Mesenchymal stem cell (in vitro differentiated cells and primary cell): ENCODE measurements at regions not wholly inside any gene's neighbourhood (a gene's known extent, or its start where the extent isn't known, plus 50 kb on each side); places are given as distances from the start of the nearest gene placed in this dataset.

ENCODE experiments used
- DNase-seq: peaks from one replicate; pipeline ENCODE4 v3.0.0-alpha.2; 2013
- H2AFZ ChIP-seq: one replicate; pipeline ENCODE4 v1.6.1; 2013; ENCODE audit warnings: low read depth, mild to moderate bottlenecking, control low read depth, inconsistent platforms, low read length, moderate library complexity
- H2AK5ac ChIP-seq: 2 replicates; pipeline ENCODE4 v1.6.1; 2013; ENCODE audit warnings: low read length, moderate library complexity, mild to moderate bottlenecking, inconsistent platforms; ENCODE audit not compliant: severe bottlenecking
- H2BK120ac ChIP-seq: one replicate; pipeline ENCODE4 v1.6.1; 2013; ENCODE audit warnings: low read depth, mild to moderate bottlenecking, inconsistent platforms, low read length, moderate library complexity
- H2BK12ac ChIP-seq, 2 experiments: one replicate each; pipeline ENCODE4 v1.6.1; 2013; ENCODE audit warnings: inconsistent platforms in 2 of 2, low read length in 2 of 2, mild to moderate bottlenecking in 2 of 2, moderate library complexity in 2 of 2, control low read depth in 1 of 2
- H2BK15ac ChIP-seq: one replicate; pipeline ENCODE4 v1.6.1; 2013; ENCODE audit warnings: mild to moderate bottlenecking, low read depth, inconsistent platforms; ENCODE audit not compliant: poor library complexity, severe bottlenecking
- H2BK5ac ChIP-seq: 2 replicates; pipeline ENCODE4 v1.6.1; 2013; ENCODE audit warnings: low read depth, mild to moderate bottlenecking, low read length, control low read depth, inconsistent platforms; ENCODE audit not compliant: poor library complexity, severe bottlenecking
- H3K14ac ChIP-seq, 2 experiments: one replicate each; pipeline ENCODE4 v1.6.1; 2013; ENCODE audit warnings: inconsistent platforms in 2 of 2, low read length in 2 of 2, control low read depth in 1 of 2, mild to moderate bottlenecking in 1 of 2, moderate library complexity in 1 of 2
- H3K18ac ChIP-seq, 2 experiments: one replicate each; pipeline ENCODE4 v1.6.1; 2013; ENCODE audit warnings: inconsistent platforms in 2 of 2, low read length in 2 of 2, control low read depth in 1 of 2, low read depth in 1 of 2, mild to moderate bottlenecking in 1 of 2
- H3K23ac ChIP-seq, 2 experiments: one replicate each; pipeline ENCODE4 v1.6.1; 2013; ENCODE audit warnings: inconsistent platforms in 2 of 2, low read length in 2 of 2, mild to moderate bottlenecking in 2 of 2, moderate library complexity in 2 of 2, control low read depth in 1 of 2
- H3K27ac ChIP-seq: 2 replicates; pipeline ENCODE4 v1.5.1; 2013; ENCODE audit warnings: mild to moderate bottlenecking, moderate library complexity, low read length, control low read depth, inconsistent platforms; ENCODE audit not compliant: poor library complexity, severe bottlenecking
- H3K27me3 ChIP-seq, 2 experiments: 2 replicates each; pipeline versions ENCODE4 v1.6.1 to v1.7.0; 2013; ENCODE audit warnings: low read length in 2 of 2, mild to moderate bottlenecking in 2 of 2, moderate library complexity in 2 of 2, control low read depth in 1 of 2, inconsistent platforms in 1 of 2; ENCODE audit not compliant: control insufficient read depth in 1 of 2, insufficient read depth in 1 of 2
- H3K36me3 ChIP-seq, 2 experiments: 2 replicates each; pipeline versions ENCODE4 v1.6.1 to v1.7.0; 2013; ENCODE audit warnings: low read length in 2 of 2, control low read depth in 1 of 2, inconsistent platforms in 1 of 2, low read depth in 1 of 2, mild to moderate bottlenecking in 1 of 2; ENCODE audit not compliant: insufficient read depth in 2 of 2, control insufficient read depth in 1 of 2
- H3K4ac ChIP-seq, 2 experiments: one replicate each; pipeline ENCODE4 v1.6.1; 2013; ENCODE audit warnings: inconsistent platforms in 2 of 2, low read length in 2 of 2, mild to moderate bottlenecking in 2 of 2, moderate library complexity in 2 of 2, control low read depth in 1 of 2, low read depth in 1 of 2
- H3K4me1 ChIP-seq: 2 replicates; pipeline ENCODE4 v1.6.1; 2013; ENCODE audit warnings: low read depth, low read length, control low read depth; ENCODE audit not compliant: control insufficient read depth, insufficient read depth
- H3K4me2 ChIP-seq: 2 replicates; pipeline ENCODE4 v1.6.1; 2013; ENCODE audit warnings: low read length, mild to moderate bottlenecking, inconsistent platforms; ENCODE audit not compliant: poor library complexity, severe bottlenecking
- H3K4me3 ChIP-seq, 2 experiments: 2 replicates each; pipeline versions ENCODE4 v1.5.1 to v1.7.0; 2013; ENCODE audit warnings: low read length in 2 of 2, mild to moderate bottlenecking in 2 of 2, control low read depth in 1 of 2, low read depth in 1 of 2; ENCODE audit not compliant: insufficient read depth in 1 of 2
- H3K79me1 ChIP-seq: replicated peaks from 2 replicates; pipeline ENCODE4 v1.6.1; 2013; ENCODE audit warnings: mild to moderate bottlenecking, control low read depth, low read length, inconsistent platforms; ENCODE audit not compliant: poor library complexity, severe bottlenecking
- H3K9ac ChIP-seq: 2 replicates; pipeline ENCODE4 v1.7.0; 2013; ENCODE audit warnings: mild to moderate bottlenecking, low read length, moderate library complexity
- H3K9me3 ChIP-seq: 2 replicates; pipeline ENCODE4 v1.7.0; 2013; ENCODE audit warnings: mild to moderate bottlenecking, low read length; ENCODE audit not compliant: control insufficient read depth
- H4K8ac ChIP-seq: one replicate; pipeline ENCODE4 v1.6.1; 2013; ENCODE audit warnings: inconsistent platforms, mild to moderate bottlenecking, low read length, moderate library complexity
- H4K91ac ChIP-seq: one replicate; pipeline ENCODE4 v1.6.1; 2013; ENCODE audit warnings: mild to moderate bottlenecking, low read length, inconsistent platforms
- WGBS: methylation state at CpG from one replicate; pipeline ENCODE4 v1.1.7; 2013; ENCODE audit warnings: mixed read lengths; 5-methylcytosine and 5-hydroxymethylcytosine counted together

DNA sequence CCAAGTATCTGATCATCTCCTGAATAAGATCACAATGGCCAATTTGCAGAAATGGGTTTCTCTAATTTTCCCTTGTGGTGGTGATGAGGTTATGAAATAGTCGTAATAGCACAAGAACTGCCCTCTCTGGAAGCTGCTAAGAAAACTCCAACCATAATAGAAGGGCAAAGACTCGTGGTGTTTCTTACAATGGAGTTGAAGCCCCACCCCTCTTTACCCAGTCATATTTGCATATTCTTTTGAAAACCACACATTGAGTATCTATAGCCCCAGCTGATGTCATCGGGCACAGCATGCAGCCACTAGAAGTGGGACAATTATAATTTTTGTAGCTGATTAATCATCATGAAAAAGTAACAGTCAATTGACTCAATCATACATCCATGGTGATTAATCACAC is 452.1 kb upstream of the POU3F2 start:
- no peak overlapping the region for H4K8ac ChIP-seq

GRCh38 chr6:98384334-98384733 is 450.0 kb upstream of the POU3F2 start:
- H2BK15ac ChIP-seq = no peak overlapping the region
- H3K4me1 ChIP-seq = no peaks in the 10 kb centered on the region
- no peak overlapping the region for H3K9ac ChIP-seq
- no peak overlapping the region for H3K18ac ChIP-seq
- H3K27me3 ChIP-seq = no peaks in the 10 kb centered on the region
- H2AFZ ChIP-seq = no peak overlapping the region
- no peaks in the 10 kb centered on the region for H3K36me3 ChIP-seq
- no peak overlapping the region for H3K4me2 ChIP-seq
- no peak overlapping the region for H4K91ac ChIP-seq
- no peak overlapping the region for H2BK120ac ChIP-seq
- H2BK12ac ChIP-seq = no peak overlapping the region
- no peak overlapping the region for H3K14ac ChIP-seq
- H2BK5ac ChIP-seq = no peak overlapping the region
- no peak overlapping the region for H3K27ac ChIP-seq
- H3K4ac ChIP-seq = no peak overlapping the region
- no peak overlapping the region for H3K4me3 ChIP-seq
- no peak overlapping the region for H3K23ac ChIP-seq
- 55% methylated on average over 2 of the region's 7 CpGs for WGBS
- no peak overlapping the region for H2AK5ac ChIP-seq
- no peak for DNase-seq
- no peaks in the 10 kb centered on the region for H3K79me1 ChIP-seq
- no peak overlapping the region for H4K8ac ChIP-seq
- peaks cover 5% of the 10 kb centered on the region for H3K9me3 ChIP-seq

More for the DNA sequence above, 452.1 kb upstream of the POU3F2 start:
- Histone ChIP-seq H4K91ac (no peak overlapping the region), H2AFZ (no peak overlapping the region), H2BK15ac (no peak overlapping the region), H3K27me3 (no peaks in the 10 kb centered on the region), H3K23ac (no peak overlapping the region), H3K9ac (no peak overlapping the region), H2BK5ac (no peak overlapping the region), H3K4ac (no peak overlapping the region), H2BK12ac (no peak overlapping the region), H3K36me3 (no peaks in the 10 kb centered on the region), H2BK120ac (no peak overlapping the region), H3K14ac (no peak overlapping the region), H3K4me2 (no peak overlapping the region), H3K27ac (no peak overlapping the region), H3K18ac (no peak overlapping the region), H3K4me3 (no peak overlapping the region), H3K79me1 (no peaks in the 10 kb centered on the region), H3K4me1 (no peaks in the 10 kb centered on the region), H3K9me3 (peaks cover 3% of the 10 kb centered on the region), H2AK5ac (no peak overlapping the region)
- WGBS = 50% methylated on average over 1 of the region's 3 CpGs
- no peak for DNase-seq

DNA sequence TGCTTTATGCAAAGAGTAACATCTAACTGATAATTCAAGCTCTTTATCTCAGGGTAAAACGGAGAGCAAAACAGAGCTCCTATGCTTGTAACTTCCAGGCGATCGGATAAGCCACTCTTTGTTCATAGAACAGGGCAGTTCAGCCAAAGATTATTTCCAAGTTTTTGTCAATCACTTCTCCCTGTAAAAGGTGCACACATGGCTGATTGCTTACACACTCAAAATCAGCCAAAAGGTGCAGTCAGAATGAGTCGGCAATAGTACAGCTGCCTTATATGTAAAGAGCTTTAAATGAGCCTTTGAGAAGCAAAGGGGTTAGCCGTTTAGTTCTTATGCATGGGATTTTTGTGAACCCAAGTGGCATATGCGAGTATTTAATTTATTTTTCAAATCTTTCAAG is 449.6 kb upstream of the POU3F2 start:
- Histone ChIP-seq H3K36me3 (no peaks in the 10 kb centered on the region), H3K9ac (no peak overlapping the region), H2BK12ac (no peak overlapping the region), H3K4me3 (no peak overlapping the region), H2BK5ac (no peak overlapping the region), H3K79me1 (no peaks in the 10 kb centered on the region), H2AFZ (no peak overlapping the region), H4K91ac (no peak overlapping the region), H3K4ac (no peak overlapping the region), H4K8ac (no peak overlapping the region), H2BK120ac (no peak overlapping the region), H3K9me3 (peaks cover 5% of the 10 kb centered on the region), H2AK5ac (no peak overlapping the region), H3K4me2 (no peak overlapping the region), H3K27ac (no peak overlapping the region), H3K4me1 (no peaks in the 10 kb centered on the region), H2BK15ac (no peak overlapping the region), H3K14ac (no peak overlapping the region), H3K23ac (no peak overlapping the region), H3K27me3 (no peaks in the 10 kb centered on the region), H3K18ac (no peak overlapping the region)
- no peak for DNase-seq
- WGBS = 73% methylated on average over 6 of the region's 6 CpGs

GRCh38 chr6:98395610-98396166 is 438.7 kb upstream of the POU3F2 start:
- no peaks in the 10 kb centered on the region for H3K4me1 ChIP-seq
- no CpG with 5 or more reads among the region's 1 CpG for WGBS
- H3K23ac ChIP-seq = no peak overlapping the region
- no peak for DNase-seq
- H3K79me1 ChIP-seq = no peaks in the 10 kb centered on the region
- H2AK5ac ChIP-seq = no peak overlapping the region
- no peak overlapping the region for H2BK5ac ChIP-seq
- no peak overlapping the region for H2BK120ac ChIP-seq
- H3K9ac ChIP-seq = no peak overlapping the region
- H3K14ac ChIP-seq = no peak overlapping the region
- H2BK15ac ChIP-seq = no peak overlapping the region
- no peak overlapping the region for H2AFZ ChIP-seq
- no peak overlapping the region for H4K91ac ChIP-seq
- no peaks in the 10 kb centered on the region for H3K9me3 ChIP-seq
- H3K4me3 ChIP-seq = no peak overlapping the region
- H4K8ac ChIP-seq = no peak overlapping the region
- no peaks in the 10 kb centered on the region for H3K27me3 ChIP-seq
- no peak overlapping the region for H3K27ac ChIP-seq
- H3K36me3 ChIP-seq = no peaks in the 10 kb centered on the region
- H2BK12ac ChIP-seq = no peak overlapping the region
- no peak overlapping the region for H3K4ac ChIP-seq
- H3K4me2 ChIP-seq = no peak overlapping the region
- H3K18ac ChIP-seq = no peak overlapping the region
